ENCODE measurements at regions not wholly inside any gene's neighbourhood (a gene's known extent, or its start where the extent isn't known, plus 50 kb on each side); places are given as distances from the start of the nearest gene placed in this dataset.

GRCh38 chr9:107423540-107423939 lies 66.0 kb downstream of the KLF4 start:
- no TSS peak for BruUV-seq (replicated peaks)
- no peaks in the 10 kb centered on the region for H3K36me3 Mint-ChIP-seq (ENCODE audit: insufficient read depth, unreplicated experiment)
- no peak overlapping the region for H3K4me3 Mint-ChIP-seq (ENCODE audit: unreplicated experiment)
- H3K27ac Mint-ChIP-seq (ENCODE audit: low read depth, unreplicated experiment): no peak overlapping the region
- DNase-seq (ENCODE audit: unreplicated experiment): no peak
- CTCF ChIA-PET: interaction anchor here (0.6 to 2.5 kb wide), 11 partner anchors 9 to 1527 kb away, joined by 3 to 15 read pairs (median 4); no protein-coding TSS in a partner anchor
- no peak for TF ChIP-seq CTCF (IDR thresholded peaks at IDR 0.05; ENCODE audit: unreplicated experiment)
- H3K27me3 Mint-ChIP-seq (ENCODE audit: insufficient read depth, unreplicated experiment): no peaks in the 10 kb centered on the region
- H3K9me3 Mint-ChIP-seq (ENCODE audit: unreplicated experiment): no peaks in the 10 kb centered on the region
- intact Hi-C loops (cut with micrococcal nuclease): loop anchor here (2.0 kb wide), 1 partner anchor 57 kb away; no protein-coding TSS in a partner anchor
- peaks cover 11% of the 10 kb centered on the region for H3K4me1 Mint-ChIP-seq (ENCODE audit: insufficient read depth, unreplicated experiment)
- POLR2A ChIA-PET: interaction anchor here (1.2 to 1.5 kb wide), 2 partner anchors 33 to 1145 kb away, joined by 3 to 4 read pairs; no protein-coding TSS in a partner anchor

DNA sequence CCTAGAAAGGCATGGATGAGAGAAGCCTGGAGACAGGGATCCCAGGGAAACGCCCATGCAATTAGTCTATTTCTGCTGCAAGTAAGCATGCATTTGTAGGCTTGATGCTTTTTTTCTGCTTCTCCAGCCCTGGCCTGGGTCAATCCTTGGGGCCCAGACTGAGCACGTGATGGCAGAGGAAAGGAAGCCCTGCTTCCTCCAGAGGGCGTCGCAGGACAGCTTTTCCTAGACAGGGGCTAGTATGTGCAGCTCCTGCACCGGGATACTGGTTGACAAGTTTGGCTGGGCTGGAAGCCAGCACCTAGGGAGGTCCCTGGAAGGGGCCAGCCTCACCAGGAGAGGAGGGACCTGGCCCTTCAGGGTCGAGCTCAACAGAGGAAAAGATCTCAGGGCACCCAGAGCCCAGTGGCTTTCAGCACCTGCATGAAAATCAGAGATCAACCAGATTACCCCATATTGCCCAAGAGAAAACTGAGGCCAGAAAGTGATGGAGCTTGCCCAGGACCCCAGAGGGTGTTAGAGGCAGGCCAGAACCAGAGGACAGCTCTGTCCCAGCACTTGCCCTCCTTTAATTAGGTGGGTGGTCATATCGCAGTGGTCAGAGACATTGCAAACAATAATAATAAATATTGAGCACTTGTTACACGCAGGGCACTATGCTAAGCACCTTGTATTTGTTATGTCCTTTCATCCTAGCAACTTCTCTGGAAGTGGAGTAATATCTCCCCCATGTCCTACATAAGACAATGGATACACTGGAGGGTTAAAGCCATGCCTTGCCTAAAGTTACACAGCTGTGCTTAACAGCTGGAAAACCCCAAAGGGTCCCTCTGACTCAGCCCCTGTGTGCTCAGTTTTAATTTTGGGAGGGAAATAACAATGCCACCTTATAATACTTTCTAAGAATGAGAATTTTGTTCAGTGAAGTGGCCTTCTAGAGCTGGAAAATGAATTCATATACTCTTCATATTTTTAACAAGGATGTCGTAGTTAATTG lies 67.1 kb downstream of the KLF4 start:
- peak; percentile 56 for TF ChIP-seq CTCF (IDR thresholded peaks at IDR 0.05; ENCODE audit: unreplicated experiment)
- Mint-ChIP-seq H3K36me3 (ENCODE audit: insufficient read depth, unreplicated experiment) (no peaks in the 10 kb centered on the region), H3K27ac (ENCODE audit: low read depth, unreplicated experiment) (no peak overlapping the region), H3K4me3 (ENCODE audit: unreplicated experiment) (no peak overlapping the region), H3K4me1 (ENCODE audit: insufficient read depth, unreplicated experiment) (peaks cover 11% of the 10 kb centered on the region), H3K9me3 (ENCODE audit: unreplicated experiment) (no peaks in the 10 kb centered on the region), H3K27me3 (ENCODE audit: insufficient read depth, unreplicated experiment) (no peaks in the 10 kb centered on the region)
- BruUV-seq (replicated peaks): no TSS peak
- ChIA-PET CTCF (interaction anchor here (0.6 to 2.5 kb wide), 24 partner anchors 8 to 1528 kb away, joined by 3 to 15 read pairs (median 4); no protein-coding TSS in a partner anchor), POLR2A (interaction anchor here (0.7 to 1.5 kb wide), 3 partner anchors 61 to 1146 kb away, joined by 3 to 4 read pairs (median 3); no protein-coding TSS in a partner anchor)
- intact Hi-C loops (cut with micrococcal nuclease): loop anchor here (1.0 to 2.0 kb wide), 5 partner anchors 58 to 1392 kb away; no protein-coding TSS in a partner anchor
- DNase-seq (ENCODE audit: unreplicated experiment): peak; percentile 87

- TF ChIP-seq CTCF (IDR thresholded peaks at IDR 0.05; ENCODE audit: unreplicated experiment): no peak
- Mint-ChIP-seq H3K4me1 (ENCODE audit: insufficient read depth, unreplicated experiment) (no peaks in the 10 kb centered on the region), H3K36me3 (ENCODE audit: insufficient read depth, unreplicated experiment) (no peaks in the 10 kb centered on the region), H3K27ac (ENCODE audit: low read depth, unreplicated experiment) (no peak overlapping the region), H3K27me3 (ENCODE audit: insufficient read depth, unreplicated experiment) (no peaks in the 10 kb centered on the region), H3K9me3 (ENCODE audit: unreplicated experiment) (peaks cover 6% of the 10 kb centered on the region), H3K4me3 (ENCODE audit: unreplicated experiment) (no peak overlapping the region)
- intact Hi-C loops (cut with micrococcal nuclease): no loop called here
- no TSS peak for BruUV-seq (replicated peaks)
- POLR2A ChIA-PET: no interaction called here
- CTCF ChIA-PET: no interaction called here
- no peak for DNase-seq (ENCODE audit: unreplicated experiment)
Measured at GRCh38 chr9:107410420-107410819, 79.1 kb downstream of the KLF4 start.

Data from MCF 10A (cell line).